CD4-positive, alpha-beta T cell treated with Interleukin-12 subunit alpha and Interleukin-12 subunit beta, for 1 hour (primary cell): ENCODE measurements at regions not wholly inside any gene's neighbourhood (a gene's known extent, or its start where the extent isn't known, plus 50 kb on each side); places are given as distances from the start of the nearest gene placed in this dataset.
"Not testable (repeated sequence)": the region's sequence is repeated elsewhere in the genome, so short reads cannot be mapped to it uniquely, and the experiment has no call there.

Experiments used
- DNase-seq: peaks from one replicate; pipeline ENCODE4 v3.0.0-alpha.2; 2020

DNA sequence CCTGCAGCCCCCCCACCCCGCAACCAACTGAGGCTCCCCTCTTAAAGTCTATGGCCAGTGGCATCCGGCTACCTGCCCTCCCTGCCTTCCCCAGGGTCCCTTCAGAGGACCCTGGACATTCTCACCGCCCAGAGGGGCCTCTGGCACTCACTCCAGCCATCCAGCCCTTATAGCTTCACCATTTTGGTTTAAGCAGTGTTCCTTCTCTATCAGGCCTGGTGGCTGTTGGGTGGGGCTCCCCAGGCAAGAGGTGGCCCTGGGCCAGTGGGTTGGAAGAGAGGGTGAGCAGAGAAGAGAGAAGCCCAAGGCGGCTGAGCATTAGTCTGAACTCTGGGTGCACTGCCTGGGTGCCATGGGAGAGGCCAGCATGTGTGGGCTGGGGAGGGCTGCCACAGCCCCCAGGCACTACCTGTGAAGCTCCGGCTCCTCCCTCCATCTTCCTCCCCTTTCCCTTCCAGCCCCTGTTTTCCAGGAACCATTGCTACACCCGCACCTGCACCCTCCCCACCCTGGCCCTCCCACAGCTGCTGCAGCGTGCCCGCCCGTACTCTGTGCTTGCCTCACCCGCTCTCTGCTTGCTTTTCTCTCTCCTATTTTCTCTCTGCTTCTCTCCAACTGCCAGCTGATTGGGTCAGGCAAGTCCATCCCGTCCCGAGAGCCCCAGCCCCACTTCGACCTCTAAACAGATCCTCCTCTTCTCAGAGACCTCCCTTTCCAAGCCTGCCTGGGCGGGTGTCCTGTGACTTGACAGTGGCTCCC is 168.2 kb downstream of the TBC1D2B start:
- no peak for DNase-seq

DNA sequence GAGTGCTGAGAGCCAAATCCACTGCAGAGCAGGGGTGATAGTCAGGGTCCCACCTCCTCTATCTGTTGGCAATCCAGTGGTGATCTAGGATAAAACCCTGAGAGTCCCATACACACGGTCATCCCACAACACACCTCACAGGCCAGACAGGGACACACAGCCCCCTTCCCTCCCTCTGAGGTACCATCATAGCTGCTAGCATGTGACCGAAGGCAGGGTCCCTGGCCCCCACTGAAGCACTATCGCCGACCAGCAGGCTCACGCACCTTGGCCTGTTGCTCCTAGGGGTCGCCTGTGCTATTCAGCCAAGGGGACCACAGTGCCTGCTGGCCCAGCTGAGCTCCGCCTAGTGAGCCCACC is 168.8 kb downstream of the TBC1D2B start:
- DNase-seq, result not testable (repeated sequence)

DNA sequence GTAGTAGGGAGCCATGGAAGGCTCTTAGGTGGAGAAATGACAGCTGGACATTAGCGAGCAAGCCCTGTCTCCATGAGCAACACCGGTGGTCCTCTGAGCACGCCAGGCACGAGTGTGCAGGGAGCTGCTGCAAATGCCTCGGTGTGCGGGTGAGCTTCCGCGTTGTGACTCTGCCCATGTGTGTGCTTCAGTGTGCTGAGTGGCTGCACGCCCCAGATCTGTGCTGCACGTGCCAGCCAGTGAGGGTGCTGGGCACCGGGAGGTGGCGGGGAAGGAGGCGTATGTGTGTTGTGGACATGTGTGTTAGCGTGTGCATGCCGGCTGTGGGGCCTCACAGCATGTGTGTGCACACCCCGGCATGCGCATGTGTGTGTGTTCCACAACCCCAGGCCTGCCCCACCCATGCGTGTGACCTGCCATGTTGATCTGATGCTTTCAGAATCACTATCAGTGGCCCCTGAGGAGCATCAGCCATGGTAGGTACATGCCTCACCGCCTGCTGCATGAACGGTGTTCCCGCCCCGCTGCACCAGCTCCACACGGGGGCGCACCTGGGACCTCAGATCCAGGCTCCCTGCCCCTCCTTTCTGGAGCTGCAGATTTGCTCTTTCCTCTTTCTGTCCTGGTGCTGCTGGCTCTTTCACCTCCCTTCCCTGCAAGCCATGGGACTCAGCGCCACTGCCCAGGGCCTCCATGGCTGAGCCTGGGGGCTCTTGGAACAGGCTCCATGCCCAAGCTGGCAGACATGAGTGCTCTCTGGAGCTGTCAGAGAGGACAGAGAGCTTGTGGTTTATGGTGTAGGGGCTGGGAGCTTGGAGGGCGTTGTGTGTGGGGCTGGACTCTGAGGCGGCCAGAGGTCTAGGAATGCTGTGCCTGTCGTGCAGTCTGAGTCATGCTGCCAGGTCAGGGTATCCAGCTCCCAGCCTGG is 169.4 kb downstream of the TBC1D2B start:
- peak; percentile 17 for DNase-seq

DNA sequence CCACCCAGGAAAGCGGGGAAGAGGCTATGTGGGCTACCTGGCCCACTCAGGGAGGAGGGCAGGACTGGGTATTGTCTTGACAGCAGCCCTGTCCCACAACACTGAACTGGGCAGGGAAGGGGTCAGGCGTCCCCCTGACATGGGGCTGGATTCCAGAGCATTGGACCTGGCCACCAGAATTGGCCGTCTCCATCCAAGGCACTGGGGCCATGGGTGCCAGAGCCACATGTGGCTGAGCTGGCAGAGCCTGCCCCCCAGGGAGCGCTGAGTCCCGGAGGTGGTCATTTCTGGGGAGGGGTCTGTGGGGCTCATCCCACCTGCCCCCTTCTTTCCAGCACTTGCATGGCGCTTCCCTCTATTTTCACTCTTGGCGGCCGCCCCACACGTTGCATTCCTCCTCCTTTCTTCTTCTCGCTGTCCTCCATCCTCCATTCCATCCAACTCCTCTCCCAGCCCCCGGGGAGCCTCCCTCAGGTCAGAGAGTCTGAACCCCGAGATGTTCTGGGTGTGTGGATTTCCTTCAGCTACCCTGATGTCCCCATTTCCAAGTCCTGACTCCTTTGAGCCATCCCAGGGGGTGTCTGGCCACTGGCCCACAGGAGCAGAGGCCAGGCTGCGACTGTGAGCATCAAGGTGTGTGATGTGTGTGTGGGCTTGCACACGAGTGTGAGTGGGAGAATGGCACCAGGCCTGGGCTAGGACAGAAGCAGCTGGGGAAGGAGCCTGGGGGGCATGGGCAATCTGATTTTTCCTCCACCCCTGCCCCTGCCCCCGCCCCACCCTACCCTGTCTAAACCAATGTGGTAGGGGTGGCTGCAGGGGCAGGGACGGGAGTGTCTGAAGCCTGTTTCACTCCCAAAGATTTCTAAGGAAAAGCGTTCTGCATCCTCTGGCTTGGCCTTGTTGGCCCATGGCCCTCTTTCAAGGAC is 171.2 kb downstream of the TBC1D2B start:
- not testable (repeated sequence) for DNase-seq

DNA sequence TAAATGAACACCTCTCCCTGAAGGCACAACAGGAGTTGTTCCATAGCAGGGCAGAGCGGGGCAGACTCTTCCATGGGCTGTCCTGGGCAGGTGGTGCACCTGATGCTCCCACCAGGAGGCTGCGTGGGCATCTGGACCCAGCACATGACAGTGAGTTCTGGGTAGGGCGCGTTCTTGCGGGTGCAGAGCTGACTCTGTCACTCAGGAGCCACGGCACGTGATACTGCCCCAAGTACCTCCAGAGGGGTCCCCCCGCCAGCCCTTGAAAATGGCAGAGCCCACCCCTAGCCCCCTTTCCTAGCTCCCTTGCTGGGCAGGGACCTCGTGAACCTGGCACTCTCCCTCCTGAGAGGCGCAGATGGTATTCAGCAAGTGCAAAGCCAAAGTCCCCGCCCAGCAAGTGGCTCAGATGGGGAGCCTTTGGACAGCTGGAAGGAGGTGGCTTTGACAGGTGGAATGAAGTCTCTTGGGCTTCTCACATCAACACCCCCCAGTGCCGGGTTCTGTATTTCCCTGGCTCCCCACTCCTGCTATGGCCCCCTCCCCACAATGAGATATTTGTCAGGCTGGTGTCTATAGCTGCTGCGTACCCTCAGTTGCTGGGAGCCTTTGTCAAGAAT is 172.1 kb downstream of the TBC1D2B start:
- no peak for DNase-seq

DNA sequence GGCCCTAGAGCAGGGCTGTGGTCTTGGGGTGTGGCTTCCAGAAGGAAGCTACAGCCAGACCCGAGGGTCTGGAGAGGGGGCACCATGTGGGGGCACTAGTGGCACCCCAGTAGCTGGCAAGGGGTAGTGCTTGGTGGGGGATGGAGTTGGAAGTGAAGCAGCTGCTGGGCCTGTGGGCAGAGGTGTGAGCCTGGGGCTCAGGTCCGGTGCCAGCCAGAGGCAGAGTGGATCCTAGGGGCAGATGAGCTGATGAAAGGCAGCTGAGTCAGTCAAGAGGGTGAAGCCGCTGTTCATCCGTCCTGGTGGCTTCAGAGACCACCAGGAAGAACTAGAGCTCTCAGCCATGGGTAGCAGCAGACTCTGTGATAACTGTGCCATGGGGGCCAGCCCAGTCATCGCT is 172.6 kb downstream of the TBC1D2B start:
- no peak for DNase-seq

DNA sequence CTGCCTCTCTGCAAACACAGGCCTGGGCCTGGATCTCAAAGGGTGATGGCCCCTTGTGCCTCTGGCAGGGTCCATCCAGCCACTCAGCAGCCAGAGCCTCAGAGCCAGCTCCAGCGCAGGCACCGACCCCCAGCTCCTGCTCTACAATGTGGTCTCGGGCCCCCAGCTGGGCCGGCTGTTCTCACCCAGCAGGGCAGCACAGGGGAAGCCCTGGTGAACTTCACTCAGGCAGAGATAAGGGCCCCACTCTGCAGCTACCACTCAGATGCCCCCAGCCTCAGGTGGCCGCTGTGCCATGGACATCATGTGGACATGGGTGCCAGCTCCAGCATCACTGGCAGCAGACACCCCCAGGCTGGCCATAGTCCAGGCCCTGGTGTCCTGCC is 173.1 kb downstream of the TBC1D2B start:
- no peak for DNase-seq

DNA sequence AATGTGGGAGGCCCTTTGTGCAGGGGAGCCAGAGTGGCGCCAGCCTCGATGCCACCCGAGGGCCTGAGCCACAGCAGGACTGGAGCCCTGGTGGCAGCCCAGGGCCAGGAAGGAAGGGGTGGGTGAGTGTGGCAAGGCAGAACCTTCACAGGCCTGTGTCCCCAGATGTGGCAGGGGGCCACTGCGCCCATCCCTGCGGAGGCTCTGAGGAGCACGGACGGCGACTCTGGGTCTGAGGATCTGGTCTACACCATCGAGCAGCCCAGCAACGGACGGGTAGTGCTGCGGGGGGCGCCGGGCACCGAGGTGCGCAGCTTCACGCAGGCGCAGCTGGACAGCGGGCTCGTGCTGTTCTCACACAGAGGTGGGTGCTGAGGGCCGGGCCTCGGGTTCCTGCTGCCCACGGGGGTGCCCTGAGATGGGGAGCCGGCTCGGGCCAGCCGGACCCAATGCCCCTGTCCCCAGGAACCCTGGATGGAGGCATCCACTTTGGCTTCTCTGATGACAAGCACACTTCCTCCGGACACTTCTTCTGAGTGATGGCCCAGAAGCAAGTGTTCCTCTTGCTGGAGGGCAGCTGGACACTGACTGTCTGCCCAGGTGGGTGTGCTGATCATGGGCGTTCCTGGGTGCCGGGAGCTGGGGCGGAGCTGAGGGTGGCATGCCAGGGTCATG is 173.6 kb downstream of the TBC1D2B start:
- DNase-seq, result not testable (repeated sequence)

DNA sequence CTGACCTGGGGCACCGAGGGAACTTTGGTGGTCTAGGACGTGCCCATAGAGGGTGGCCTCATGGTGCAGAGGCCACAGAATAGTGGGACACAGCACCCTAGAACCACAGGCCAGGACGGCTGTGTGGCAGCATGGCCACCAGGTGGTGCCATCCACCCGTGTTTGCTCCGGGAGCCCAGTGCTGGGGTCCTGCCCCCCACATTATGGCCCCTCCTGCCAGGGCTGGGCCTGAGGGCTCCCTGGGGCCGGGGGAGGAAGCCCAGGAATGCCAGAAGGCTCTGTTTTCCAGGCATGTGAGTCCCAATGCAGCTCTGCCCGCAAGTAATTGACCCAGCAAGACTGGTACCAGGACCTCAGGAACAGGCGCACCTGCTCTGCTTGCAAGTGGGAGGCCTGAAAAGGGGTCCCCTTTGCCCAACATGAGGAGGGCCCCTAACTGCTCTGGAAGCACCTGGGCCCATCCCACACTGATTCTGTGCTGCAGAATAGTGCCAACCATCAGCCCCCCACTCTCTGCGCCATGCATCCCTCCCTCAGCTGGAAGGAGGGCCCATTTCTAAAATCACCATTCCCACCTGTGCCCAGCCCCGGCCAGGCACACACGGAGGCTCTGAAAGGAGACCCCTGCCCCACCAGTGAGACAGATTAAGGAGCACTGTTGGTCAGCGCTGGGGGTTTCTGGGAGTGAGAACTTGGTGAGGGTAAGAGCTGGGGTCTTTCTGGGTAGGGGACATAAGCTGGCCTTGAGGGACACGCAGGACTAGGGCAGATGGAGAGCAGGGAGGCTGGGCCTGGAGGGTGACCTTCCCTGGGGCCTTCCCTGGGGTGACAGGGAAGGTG is 174.4 kb downstream of the TBC1D2B start:
- peak; percentile 11 for DNase-seq

DNA sequence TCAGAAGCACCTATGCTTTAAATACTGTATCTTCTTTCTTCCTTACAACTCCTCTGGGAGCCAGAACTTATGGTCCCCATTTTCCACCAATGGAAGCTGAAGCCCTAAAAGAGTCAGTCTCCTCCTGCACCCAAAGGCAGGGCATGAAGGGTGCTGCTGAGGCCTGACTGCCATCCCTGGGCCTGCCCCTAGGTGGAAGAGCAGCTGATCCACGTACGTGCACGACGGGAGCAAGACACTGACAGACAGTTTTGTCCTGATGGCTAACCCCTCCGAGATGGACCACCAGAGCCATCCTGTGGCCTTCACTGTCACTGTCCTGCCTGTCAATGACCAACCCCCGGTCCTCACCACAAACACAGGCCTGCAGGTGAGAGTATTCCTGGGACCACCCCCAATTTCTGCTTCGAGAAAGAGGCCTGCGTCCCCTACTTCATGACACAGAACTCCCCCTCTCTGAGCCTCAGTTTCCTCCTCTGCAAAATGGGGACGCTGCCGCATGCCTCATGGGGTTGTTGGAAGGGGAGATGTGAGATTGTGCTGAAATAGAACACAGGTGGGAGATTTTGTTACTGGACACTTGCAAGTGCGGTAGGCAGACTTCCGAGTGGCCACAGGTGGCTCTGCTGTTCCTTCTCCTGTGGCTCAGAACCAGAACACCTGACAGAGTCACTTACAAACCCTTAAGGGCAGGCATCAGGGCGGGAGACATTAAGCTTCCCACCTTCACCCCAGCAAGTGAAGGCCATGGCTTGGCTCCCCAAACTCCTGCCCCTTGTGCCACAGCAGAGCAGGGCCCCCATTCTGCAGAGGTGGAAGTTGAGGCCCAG is 175.4 kb downstream of the TBC1D2B start:
- DNase-seq, result no peak

DNA sequence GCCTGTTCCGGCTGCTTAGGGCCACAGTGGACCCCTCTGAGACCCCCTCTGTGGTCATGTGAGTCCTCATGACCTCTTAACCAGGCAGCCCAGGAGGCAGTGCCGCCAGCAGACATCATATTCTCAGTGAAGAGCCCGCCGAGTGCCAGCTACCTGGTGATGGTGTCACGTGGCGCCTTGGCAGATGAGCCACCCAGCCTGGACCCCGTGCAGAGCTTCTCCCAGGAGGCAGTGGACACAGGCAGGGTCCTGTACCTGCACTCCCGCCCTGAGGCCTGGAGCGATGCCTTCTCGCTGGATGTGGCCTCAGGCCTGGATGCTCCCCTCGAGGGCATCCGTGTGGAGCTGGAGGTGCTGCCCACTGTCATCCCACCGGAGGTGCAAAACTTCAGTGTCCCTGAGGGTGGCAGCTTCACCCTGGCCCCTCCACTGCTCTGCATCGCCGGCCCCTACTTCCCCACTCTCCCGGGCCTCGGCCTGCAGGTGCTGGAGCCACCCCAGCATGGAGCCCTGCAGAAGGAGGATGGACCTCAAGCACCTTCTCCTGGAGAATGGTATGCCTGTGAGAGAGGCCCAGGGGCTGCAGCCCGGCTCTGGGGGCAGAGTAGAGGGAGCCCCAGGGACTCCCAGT is 176.1 kb downstream of the TBC1D2B start:
- DNase-seq, result no peak

DNA sequence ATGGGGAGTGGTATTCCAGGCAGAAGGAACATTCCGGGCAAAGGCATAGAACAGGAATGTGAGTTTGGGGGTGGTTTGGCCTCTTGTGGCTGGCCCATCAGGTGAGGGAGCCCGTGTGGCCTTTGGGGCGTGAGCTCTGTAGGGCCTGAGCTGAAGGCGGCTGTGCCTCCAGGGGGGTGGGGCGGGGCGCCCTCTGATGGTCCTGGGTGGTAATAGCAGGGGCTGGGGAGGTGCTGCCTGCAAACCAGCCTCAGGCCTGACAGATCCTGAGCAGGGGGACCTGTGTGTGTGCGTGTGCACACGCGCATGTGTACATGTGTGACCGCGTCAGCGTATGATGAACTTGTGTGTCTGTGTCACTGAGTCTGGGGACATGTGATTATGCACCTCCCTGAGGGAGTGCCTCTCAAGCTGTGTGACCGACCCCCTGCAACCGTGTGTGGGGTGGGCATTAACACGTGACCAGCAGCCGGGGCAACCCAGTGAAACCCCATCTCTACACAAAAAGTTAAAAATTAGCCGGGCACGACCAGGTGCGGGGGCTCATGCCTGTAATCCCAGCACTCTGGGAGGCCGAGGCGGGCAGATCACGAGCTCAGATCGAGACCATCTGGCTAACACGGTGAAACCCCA is 177.1 kb downstream of the TBC1D2B start:
- DNase-seq, result peak; percentile 9

DNA sequence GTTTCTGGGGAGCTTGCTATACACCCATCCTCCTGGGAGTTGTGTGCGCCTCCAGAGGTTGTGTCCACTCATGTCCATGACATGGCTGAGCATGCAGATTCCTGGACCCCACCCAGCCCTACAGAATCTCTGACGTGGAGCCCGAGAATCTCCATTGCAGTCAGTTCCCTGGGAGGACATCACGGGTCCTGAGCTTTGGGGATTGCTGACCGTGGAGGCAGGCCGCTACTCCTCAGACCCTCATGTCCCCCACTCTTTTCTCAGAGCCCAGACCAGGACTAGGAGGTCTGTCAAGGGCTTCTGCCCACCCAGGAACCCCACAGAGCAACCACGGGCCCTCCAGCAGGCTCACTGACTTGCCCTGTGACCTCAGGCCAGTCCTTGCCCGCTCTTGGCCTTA is 177.7 kb downstream of the TBC1D2B start:
- not testable (repeated sequence) for DNase-seq

DNA sequence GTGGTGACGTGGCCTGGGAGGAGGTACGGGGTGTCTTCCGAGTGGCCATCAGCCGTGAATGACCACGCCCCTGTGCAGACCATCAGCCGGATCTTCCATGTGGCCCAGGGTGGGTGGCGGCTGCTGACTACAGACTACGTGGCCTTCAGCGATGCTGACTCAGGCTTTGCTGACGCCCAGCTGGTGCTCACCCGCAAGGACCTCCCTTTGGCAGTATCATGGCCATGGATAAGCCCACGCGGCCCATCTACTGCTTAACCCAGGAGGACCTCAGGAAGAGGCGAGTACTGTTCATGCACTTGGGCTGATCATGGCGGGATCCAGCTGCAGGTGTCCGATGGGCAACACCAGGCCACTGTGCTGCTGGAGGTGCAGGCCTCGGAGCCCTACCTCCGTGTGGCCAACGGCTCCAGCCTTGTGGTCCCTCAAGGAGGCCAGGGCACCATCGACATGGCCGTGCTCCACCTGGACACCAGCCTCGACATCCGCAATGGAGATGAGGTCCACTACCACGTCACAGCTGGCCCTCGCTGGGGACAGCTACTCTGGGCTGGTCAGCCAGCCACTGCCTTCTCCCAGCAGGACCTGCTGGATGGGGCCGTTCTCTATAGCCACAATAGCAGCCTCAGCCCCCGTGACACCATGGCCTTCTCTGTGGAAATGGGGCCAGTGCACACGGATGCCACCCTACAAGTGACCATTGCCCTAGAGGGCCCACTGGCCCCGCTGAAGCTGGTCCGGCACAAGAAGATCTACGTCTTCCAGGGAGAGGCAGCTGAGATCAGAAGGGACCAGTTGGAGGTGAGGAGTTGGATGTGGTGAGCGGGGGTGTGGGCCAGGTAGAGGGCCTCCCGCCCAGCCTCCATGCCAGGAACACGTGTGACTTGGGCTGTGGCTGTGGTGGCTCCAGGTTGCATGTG is 178.4 kb downstream of the TBC1D2B start:
- no peak for DNase-seq

DNA sequence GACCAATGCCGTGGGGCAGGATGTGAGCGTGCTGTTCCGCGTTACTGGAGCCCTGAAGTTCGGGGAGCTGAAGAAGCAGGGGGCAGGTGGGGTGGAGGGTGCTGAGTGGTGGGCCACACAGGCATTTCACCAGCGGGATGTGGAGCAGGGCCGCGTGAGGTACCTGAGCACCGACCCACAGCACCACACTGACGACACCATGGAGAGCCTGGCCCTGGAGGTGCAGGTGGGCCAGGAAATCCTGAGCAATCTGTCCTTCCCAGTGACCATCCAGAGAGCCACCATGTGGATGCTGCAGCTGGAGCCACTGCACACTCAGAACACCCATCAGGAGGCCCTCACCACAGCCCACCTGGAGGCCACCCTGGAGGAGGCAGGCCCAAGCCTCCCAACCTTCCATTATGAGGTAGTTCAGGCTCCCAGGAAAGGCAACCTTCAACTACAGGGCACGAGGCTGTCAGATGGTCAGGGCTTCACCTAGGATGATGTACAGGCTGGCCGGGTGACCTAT is 179.6 kb downstream of the TBC1D2B start:
- DNase-seq, result no peak

DNA sequence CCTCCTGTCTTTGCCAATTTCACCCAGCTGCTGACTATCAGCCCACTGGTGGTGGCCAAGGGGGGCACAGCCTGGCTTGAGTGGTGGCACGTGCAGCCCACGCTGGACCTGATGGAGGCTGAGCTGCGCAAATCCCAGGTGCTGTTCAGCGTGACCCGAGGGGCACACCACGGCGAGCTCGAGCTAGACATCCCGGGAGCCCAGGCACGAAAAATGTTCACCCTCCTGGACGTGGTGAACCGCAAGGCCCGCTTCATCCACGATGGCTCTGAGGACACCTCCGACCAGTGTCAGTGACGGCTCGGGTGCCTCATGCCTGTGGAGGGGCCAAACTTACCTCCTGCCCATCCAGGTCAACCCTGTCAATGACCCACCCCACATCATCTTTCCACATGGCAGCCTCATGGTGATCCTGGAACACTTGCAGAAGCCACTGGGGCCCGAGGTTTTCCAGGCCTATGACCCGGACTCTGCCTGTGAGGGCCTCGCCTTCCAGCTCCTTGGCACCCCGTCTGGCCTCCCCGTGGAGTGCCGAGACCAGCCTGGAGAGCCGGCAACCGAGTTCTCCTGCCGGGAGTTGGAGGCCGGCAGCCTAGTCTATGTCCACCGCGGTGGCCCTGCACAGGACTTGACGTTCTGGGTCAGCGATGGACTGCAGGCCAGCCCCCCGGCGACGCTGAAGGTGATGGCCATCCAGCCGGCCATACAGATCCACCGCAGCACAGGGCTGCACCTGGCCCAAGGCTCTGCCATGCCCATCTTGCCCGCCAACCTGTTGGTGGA is 180.2 kb downstream of the TBC1D2B start:
- DNase-seq, result not testable (repeated sequence)
